ENCODE measurements at regions not wholly inside any gene's neighbourhood (a gene's known extent, or its start where the extent isn't known, plus 50 kb on each side); places are given as distances from the start of the nearest gene placed in this dataset.

- no TSS peak for BruUV-seq (replicated peaks)
- no peak for FAIRE-seq
- CTCF ChIA-PET = no interaction called here
Measured at GRCh38 chr21:20106368-20106767, 891.8 kb upstream of the NCAM2 start.

More at GRCh38 chr21:20106368-20106767, 891.8 kb upstream of the NCAM2 start:
- no peak for DNase-seq (ENCODE audit: low read depth, low spot score)
- Histone ChIP-seq H4K20me1 (replicated peaks; ENCODE audit: control insufficient read depth, extremely low read depth, insufficient read depth, low read length) (no peaks in the 10 kb centered on the region), H3K4me3 (replicated peaks in 1 of 3; ENCODE audit: insufficient read depth in 1 of 3, low read depth in 1 of 3, low read length in 3 of 3) (no peak overlapping the region), H3K9ac (replicated peaks; ENCODE audit: extremely low read depth, insufficient read depth, low read length) (no peak overlapping the region), H3K9me1 (replicated peaks; ENCODE audit: control insufficient read depth, extremely low read depth, insufficient read depth, low read length) (no peaks in the 10 kb centered on the region), H3K9me3 (replicated peaks; ENCODE audit: control insufficient read depth, insufficient read depth, low read length) (no peaks in the 10 kb centered on the region), H3K4me2 (ENCODE audit: insufficient read depth, low read length) (no peak overlapping the region), H3K36me3 (ENCODE audit: control insufficient read depth in 2 of 2, extremely low read depth in 1 of 2, insufficient read depth in 2 of 2, low read length in 2 of 2) (no peaks in the 10 kb centered on the region), H2AFZ (ENCODE audit: low read depth, low read length) (no peak overlapping the region), H3K79me2 (ENCODE audit: control insufficient read depth, insufficient read depth, low read length) (no peaks in the 10 kb centered on the region), H3K27ac (ENCODE audit: insufficient read depth, low read depth, low read length) (no peak overlapping the region), H3K27me3 (ENCODE audit: control insufficient read depth in 2 of 2, insufficient read depth in 2 of 2, low read length in 2 of 2) (no peaks in the 10 kb centered on the region), H3K4me1 (ENCODE audit: control insufficient read depth, extremely low read depth, insufficient read depth, low read length) (peaks cover 5% of the 10 kb centered on the region)
- dilution Hi-C loops (cut with MboI; ENCODE audit: extremely low pct_ligation_motif_present, low sequenced_read_pairs) (no loop called here), intact Hi-C loops (cut with micrococcal nuclease) (no loop called here)
- POLR2A ChIA-PET = no interaction called here
- no peak for TF ChIP-seq JUN (IDR thresholded peaks at IDR 0.05; ENCODE audit: borderline replicate concordance, insufficient read depth, insufficient read length, low read depth)
- no peak for TF ChIP-seq GATA2 (IDR thresholded peaks at IDR 0.05; ENCODE audit: insufficient read depth, insufficient read length, low read depth, low read length)
- TF ChIP-seq CTCF (IDR thresholded peaks at IDR 0.05; ENCODE audit: extremely low read depth in 1 of 2, insufficient read depth in 1 of 2, low read depth in 1 of 2, low read length in 2 of 2) = no peak
- no peak for TF ChIP-seq MAX (IDR thresholded peaks at IDR 0.05; ENCODE audit: insufficient read depth, insufficient read length)
- no peak for TF ChIP-seq POLR2A (IDR thresholded peaks at IDR 0.05; ENCODE audit: low read depth, low read length)

Measured in endothelial cell of umbilical vein (primary cell).